ENCODE measurements at regions not wholly inside any gene's neighbourhood (a gene's known extent, or its start where the extent isn't known, plus 50 kb on each side); places are given as distances from the start of the nearest gene placed in this dataset.

DNA sequence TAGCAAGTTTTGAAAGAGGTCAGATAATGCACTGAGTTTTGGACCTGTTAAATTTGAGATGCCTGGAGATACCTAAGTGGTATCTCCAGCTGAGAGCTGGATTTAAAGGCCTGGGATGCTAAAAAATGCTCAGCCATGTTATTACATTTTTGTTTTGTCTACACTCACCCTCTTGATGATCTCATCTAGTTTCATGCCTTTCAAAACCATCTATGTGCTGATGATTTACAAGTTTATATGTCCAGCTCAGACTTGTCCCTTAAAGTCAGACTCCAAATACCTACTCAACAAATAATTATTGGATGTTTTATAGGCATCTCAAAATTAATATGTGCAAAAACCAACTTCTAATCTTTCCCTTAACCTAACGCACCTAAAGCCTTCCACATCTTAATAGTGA, 103.6 kb upstream of the OR9G4 start:
- TF ChIP-seq CTCF (IDR thresholded peaks at IDR 0.05) (no peak), EZH2 (IDR thresholded peaks at IDR 0.05; ENCODE audit: borderline replicate concordance, insufficient read depth, low read depth, low read length, poor library complexity, severe bottlenecking) (no peak)
